Hypothalamus (tissue), 51 donors: ENCODE measurements at regions not wholly inside any gene's neighbourhood (a gene's known extent, or its start where the extent isn't known, plus 50 kb on each side); places are given as distances from the start of the nearest gene placed in this dataset.

ENCODE experiments used
- DNase-seq, 51 donors: peaks; one replicate each; lab custom pipeline; 2025; lab: John Stamatoyannopoulos, UW

DNA sequence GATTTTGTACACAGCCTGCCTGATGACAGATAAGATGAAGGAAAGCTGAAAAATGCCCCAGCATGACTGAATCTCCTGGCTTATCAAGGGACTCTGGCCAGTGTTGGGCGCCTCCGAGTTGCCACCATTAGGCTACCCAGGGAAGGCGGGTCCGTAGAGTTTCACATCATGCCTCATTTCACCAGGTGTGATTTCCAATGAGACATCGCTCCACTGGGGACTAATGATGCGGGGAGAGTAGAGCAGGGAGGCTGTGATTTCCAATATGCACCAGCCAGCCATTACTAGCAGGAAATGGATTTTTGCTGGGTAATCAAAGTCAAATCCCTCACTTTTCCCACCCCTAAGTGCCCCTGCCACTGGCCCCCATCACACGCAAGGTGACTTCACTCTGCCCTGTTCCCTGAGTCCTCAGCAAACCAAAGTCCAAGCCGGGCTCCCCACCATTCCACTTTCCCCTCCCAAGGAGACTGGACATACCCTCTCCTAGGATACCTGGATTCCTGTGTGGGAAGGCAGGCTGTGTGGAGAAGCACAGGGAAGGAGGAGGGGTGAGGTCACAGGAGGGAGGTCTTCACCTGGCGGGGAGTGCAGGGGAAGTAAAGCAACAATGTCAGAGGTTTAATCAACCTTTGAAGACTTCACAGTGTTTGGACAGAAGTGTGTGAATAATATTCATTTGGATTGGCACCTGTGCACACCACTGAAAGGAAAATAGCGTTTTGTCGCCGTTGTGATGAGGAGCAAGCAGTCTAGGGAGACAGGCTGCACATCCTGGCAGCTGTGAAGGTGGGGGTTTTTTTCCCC lies 613.3 kb upstream of the CADM1 start:
- DNase-seq: no peak

DNA sequence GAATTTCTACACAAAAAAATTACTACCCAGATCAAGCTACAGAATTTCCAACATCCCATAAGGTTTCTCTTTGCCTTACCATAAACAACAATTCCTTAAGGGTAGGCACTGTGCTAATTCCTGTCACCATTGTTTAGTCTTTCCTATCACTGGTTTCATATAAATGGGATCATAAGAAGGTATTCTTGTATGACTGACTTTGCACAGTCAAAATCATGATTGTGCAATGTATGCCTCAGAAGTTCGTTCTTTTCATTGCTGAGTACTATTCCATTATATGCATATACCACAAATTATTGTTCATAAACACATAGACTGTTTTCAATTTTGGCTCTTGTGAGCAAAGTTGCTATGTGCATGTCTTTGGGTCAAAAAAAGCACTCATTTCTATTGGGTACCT lies 611.6 kb upstream of the CADM1 start:
- no peak for DNase-seq

DNA sequence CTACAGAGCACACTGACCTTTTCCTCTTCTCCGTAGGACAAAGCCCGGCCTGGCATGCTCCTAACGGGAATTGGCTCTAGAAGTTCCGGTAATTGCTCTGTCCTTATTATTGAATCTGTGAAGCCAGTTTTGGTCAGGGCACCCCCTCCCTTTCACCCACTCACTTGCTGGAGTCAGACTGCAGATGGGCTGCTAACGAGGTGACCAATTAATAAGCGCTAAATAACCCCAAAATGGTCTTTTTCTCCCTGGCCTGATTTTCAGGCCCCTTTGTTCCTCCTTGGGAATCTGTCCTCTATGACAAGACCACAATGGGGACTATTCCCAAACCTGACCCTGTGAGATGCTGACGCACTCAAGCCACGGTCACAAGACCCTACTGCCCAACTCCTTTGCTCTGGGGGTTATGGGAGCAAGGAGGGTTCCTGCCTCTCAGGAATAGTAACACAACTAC lies 610.0 kb upstream of the CADM1 start:
- DNase-seq: peak in 26 of 51 donors; percentile 7 to 74 (median 38)

DNA sequence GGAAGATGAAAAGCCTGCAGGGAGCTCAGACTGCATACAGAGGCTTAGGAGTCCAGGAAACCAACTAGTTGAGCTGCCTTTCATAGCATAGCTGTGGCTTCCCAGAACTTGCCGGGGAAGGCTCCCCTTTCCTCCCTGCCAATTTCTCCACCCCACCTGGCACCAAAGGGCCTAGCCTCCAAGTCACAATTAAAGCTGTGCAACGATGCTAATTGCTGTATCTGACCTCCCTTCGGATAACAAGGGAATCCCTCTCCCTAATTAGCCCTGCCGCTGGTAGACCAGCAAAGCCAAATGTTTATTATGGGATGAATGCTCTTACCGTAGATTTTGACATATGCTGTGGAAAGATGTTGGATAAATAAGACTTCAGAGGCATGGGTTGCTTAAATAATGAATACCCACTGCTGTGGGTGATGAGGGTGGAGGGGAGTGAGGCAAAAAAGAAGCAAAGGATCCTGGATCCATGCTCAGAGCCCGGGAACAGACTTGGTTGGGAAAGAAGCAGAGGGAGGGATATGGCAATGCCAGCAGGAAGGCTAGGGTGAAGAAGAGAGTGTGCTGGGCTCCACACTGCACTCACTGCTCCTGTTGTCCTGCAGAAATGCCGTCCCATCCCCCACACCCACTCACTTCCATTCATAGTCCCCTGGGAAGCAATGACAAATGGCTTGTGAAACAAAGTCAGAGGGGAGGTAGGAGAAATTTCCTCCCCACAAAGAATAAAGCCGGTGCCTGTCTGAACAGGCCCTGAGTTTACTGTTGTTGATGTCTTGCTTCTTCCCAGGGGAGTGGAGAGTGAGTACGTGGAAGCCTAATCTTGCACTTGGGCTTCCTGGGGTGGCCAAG lies 608.1 kb upstream of the CADM1 start:
- DNase-seq: peak in 11 of 51 donors; percentile 1 to 37 (median 20)

DNA sequence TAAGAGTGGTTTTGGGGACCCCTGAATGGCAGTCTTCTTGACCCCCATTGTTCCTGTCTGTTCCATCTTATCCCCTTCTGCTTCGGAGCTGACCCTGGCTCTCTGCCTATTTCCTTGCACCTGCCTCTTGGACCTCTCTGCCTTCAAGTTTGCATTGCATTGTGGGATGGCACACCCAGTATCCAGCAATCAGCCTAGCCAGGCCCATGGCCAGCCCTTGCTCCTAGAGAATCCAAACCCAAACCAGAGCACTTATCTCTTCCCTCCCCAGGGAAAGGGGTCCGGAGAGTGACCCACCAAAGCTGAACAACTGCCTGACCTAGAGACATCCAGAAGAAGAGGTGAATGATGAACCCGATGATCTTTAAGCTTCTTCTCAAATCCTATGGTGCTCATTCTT lies 607.3 kb upstream of the CADM1 start:
- no peak for DNase-seq

DNA sequence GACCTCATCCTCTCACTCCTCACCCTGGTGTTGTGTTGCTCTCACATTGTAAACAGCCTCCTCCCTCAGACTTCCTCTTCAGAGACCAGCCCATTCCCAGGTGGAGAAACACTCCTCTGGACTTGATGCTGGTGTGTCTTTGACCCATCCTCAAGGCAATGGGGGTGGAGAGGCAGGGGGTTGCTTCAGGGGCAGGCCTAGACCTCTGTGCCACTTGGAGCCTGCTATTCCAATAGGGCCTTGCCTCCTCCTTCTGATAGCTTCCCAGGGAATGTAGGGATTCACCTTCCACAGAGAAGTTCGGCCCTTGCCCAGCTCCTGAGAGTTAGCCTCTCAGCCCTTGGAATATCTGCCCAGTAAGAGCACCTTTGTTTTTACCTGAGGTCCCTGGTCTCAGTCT lies 606.6 kb upstream of the CADM1 start:
- no peak for DNase-seq

DNA sequence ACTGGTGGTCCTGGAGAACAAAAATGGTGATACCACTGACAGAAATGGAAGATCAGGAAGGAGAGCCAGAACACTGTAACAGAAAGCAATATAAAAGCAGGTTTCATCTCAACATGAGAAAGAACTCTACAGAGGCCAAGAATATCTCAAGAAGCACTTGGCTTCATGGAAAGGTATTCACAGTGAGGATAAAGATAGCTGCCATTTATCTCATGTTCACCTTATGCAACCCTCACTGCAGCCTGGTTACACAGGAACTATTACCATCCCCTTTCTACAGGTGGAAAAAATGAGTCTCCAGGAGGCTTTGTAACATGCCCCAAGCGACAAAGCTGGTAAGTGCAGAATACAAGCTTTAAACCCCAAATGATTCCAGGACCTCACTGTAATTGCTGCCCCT lies 606.1 kb upstream of the CADM1 start:
- no peak for DNase-seq

DNA sequence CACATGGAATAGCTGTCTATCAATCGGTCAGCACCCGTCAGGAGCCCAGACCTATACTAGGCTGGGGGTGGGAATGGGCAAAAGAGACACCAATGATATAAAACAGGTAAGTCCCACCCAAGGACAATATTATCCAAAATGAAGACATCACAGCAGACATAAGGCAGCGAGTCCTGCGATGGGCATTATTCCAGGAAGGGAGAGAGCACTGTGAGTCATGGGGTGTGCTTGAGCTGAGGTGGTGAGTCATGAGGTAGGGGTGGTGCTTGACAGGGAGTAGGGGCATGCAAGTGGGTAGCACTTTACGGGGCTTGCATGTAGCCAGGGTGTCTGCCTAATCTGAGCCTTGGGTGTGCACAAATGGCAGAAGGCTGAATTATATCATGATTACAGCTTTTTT lies 605.0 kb upstream of the CADM1 start:
- DNase-seq: peak in 3 of 51 donors; percentile 13 to 21 (median 13)

DNA sequence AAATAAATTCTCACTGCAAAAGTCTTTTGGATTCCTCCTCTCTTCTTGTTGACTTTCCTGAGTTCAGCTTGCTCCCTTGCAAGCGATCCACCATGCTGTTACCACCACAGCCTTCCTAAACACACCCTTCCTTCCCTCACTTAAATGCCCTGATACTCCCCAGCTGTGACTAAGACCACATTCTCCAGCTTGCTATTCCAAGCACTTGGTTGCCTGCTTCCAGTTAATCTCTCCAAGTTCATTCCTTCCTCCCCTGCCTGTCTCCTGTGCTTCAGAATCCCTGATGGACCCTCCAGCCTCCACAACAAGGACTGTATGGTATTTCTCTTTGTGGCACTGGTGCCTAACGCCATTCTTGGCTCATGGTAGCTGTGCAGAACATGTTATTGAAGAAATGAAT lies 603.9 kb upstream of the CADM1 start:
- no peak for DNase-seq

DNA sequence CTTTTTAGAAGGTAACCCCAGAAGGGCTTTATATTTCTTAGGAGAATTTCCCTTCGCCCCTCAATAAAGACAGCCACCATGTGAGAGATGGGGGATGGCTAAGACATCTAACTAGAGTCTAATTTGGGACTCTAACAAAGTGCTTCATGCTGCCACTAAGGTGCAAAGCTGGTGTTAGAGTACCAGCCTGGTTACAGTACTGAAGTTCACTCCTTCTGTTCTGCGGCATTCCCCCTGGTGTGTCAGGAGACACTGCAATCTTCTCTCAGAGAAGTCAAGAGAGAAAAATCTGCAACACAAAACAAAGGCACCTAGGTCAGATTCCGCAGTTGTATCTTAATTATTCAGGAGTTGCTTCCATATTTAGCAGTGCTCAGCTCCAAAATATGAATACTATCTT lies 603.0 kb upstream of the CADM1 start:
- no peak for DNase-seq

DNA sequence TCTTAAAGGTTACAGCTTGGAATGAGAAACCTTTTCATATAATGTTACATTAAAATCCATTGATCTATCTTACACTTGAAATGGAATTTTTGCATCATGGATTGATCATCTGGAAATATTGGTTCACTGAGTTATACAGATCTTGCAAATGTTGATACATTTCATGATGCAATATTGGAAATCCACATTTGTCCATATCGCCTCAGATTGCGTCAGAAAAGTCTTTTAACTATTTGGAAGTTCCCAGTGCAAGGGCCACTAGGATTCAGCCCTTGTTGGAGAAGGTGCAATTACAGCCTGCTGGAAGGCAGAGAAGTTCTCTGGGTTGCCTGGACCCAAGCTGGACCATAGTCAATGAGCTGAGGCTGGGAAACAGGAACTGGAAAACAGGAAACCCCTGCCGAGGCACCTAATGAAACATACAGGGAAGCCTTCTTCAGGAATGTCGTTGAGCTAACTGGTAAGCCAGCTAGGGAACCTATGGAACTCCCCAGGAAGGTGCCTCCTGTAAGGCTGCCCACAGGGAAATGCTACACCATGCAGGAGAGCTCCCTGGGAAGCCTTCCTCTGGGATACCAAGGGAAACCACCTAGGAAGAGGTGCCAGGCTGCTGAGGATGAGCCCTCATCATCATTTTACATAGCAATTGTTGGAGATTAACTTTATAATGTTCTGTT lies 600.4 kb upstream of the CADM1 start:
- no peak for DNase-seq

DNA sequence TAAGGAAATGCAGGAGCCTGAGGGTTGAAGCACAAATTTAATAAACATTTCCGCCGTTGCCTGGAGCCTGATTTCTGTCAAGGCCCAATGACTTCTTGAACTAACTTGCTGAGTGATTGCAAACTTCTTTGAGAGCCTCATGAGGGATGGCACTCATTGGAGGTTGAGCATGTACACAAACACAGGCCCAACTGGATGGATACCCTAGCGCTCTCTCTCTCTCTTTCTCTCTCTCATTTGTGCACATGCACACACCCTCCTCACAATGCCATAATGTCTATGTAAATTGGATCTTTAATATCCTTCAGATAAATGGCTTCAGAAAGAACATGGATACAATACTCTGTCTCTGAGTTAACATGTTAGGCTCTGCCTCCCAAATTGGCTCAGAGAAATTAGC lies 597.7 kb upstream of the CADM1 start:
- DNase-seq: no peak

DNA sequence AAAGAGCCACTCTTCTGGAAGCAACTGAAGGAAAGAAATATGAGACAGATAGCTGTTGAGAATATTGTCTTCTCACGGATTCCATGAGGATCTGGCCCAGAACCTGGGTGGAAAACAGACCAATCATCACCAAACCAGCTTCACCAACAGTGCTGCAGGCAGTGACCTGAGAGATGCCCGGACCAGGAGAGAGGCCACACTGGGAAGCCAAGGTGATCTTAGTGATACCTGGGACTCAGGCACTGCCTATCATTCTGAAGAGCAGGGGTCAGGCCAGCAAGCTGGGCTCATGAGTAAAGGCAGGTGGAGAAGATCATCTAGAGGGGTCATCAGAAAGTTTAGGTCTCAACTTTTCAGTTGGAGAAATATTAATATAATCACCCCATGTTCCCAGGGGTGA lies 595.8 kb upstream of the CADM1 start:
- DNase-seq: no peak

DNA sequence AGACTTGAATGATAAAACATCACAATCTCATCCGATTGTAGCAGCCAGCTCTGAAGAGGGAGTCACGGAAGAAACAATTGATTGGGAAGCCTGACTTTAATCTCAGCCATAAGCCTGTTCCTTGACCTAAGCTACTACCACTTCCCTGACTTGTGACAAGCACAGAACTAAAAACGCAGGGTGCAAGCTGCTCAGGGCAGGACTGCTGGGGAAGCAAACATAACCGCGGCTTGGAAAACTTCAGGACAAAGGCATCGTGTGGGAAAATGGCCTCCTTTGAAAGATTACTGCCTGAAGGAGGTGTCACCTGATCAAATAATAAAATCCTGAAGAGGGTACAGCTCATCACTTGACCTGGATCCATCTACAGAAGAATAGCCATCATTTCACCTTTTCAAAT lies 595.3 kb upstream of the CADM1 start:
- no peak for DNase-seq

DNA sequence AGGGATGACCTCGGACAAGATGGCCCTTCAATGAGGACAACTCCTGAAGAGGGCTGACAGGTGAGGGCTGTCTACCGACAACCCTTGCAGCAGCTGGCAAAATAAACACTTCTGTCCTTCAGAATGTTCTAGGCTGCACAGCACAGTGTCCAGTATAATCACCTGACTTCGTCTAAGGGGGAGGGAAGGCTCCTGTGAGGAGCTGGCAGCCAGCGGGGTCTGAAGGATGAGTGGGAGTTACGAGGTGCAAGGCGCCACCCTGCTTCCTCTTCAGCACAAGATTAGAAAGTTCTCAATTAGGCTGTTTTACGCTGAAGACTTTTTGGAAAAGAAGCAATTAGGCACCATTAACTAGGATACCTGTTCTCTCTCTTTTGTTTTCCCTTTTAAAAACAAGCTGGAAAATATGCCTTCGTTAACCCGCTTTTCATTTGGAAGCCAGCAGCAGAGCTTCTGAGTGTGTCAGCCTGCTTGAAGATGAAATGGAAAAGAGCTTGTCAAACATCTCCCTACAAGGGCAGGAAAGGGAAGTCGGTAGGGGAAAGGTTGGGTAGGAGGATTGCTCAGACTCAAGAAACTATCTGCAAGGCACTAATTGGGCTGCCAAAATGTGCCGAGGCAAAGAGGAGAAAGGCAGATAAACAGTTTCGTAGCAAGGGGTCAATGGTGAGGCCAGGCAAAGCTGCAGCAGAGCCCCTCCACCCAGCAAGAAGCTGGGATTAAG lies 592.2 kb upstream of the CADM1 start:
- peak in 1 of 51 donors; percentile 29 for DNase-seq

DNA sequence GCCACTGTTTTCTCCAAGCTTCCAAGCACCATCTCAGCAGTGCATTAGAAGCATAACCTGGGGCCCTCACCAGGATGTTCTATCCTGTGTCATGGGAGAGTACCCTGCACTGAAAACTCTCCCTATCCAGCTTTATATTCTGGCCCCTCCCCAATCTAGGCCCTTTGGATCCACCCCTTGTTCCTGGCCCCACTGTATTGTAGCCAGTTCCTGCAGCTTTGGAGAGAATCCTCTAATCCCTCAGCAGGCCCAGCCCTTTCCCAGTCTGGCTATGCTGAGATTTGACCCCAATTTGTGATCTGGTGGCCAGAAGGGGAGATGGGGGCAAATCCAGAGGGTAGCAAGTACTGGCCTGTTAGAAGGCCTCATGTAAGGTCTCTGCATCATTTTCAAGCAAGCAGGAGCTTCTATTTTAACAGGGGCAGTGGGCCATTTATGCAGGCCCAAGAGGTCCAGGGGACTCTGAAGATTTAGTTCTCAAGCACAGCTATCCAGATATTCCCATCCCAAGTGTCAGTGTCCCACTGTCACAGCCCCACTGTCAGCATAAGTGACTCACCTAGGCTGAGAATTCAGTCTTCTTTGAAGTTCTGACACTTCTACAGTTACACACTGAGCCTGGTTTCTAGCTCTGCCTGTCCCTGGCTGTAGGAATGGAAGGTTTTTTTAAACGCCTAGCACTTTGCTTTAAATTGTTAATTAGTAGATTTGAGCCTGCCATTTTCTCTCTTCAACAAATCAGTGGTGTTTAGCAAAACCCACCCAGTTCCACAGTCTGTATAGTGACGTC lies 589.5 kb upstream of the CADM1 start:
- no peak for DNase-seq

DNA sequence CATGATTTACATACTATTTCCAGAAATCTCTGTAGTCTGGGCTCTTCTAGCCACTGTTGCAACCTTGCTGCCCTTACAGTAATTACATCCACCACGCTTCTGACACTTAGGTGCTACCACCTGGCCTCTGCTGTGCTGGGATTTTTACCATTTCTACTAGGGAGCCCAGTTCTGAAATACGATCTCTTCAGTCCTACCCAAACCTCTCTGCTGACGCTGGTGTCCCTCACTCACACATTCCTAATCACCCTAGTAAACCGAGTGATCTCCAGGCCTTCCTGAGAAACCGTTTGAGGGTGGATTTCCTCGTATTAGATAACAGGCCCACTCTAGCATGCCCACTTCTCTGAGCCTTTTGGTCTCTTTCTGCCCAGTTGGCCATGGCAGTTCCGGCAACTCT lies 588.9 kb upstream of the CADM1 start:
- no peak for DNase-seq

DNA sequence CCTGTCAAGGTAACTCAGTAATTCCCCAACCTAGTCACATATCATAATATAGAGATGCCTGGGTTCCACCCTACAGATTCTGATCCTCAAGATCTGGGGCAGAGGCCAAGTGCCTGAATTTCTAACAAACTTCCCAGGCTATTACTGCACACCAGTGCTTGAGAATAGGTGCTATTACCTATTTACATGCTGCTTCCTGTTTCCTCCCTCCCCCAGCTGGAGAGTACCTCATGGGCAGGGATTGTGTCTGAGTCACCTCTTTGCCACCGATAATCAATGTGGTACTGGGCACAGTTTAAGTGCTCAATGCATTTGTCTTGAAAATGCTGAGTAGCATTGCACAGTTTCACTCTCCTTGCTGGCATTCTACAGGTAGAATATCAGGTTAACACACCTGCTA lies 582.2 kb upstream of the CADM1 start:
- DNase-seq: no peak

DNA sequence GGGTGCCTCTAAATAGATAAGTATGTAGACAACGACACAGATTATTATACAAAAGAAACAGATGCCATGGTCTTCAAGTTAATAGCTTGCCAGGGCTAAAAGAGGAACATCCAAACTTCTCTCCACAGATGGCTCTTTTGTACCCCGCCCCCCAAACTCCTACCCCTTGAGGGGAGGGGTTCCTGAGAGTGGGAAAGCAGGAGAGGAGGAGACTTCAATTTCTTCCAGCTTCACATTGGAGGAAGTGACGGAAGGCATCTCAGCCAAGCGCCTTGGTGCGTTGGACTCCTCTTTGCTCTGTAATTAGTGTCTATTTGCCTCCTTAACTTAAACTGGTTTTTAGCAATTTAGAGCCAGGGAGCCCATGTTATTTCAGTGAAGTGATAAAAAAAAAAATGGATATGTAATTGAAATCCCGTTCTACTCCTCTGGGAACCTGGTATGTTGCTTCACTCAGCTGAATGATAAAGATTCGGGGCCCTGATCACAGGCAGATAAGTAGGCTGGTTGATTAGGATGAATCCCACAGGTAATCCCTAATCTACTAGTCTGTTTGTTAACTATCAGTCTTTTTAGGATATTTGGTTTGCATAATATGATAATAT lies 580.9 kb upstream of the CADM1 start:
- DNase-seq: no peak
